ENCODE measurements at regions not wholly inside any gene's neighbourhood (a gene's known extent, or its start where the extent isn't known, plus 50 kb on each side); places are given as distances from the start of the nearest gene placed in this dataset.
"Not testable (repeated sequence)": the region's sequence is repeated elsewhere in the genome, so short reads cannot be mapped to it uniquely, and the experiment has no call there.

GRCh38 chr11:45739071-45739470, 65.9 kb upstream of the SLC35C1 start:
- peaks cover 32% of the 10 kb centered on the region for H3K27me3 ChIP-seq (replicated peaks; ENCODE audit: control insufficient read depth, insufficient read depth, low read length)
- H3K9me3 ChIP-seq (ENCODE audit: control insufficient read depth, low read length); DNase-seq (ENCODE audit: low read depth); H3K9ac ChIP-seq (ENCODE audit: low read length); H3K4me3 ChIP-seq (ENCODE audit: low read length); H3K36me3 ChIP-seq (ENCODE audit: control insufficient read depth, insufficient read depth, low read length, severe bottlenecking): not testable (repeated sequence)
- peaks cover 11% of the 10 kb centered on the region for H3K4me1 ChIP-seq (ENCODE audit: control insufficient read depth, insufficient read depth, low read length)

- H3K36me3 ChIP-seq (ENCODE audit: control insufficient read depth, insufficient read depth, low read length, severe bottlenecking); H3K9me3 ChIP-seq (ENCODE audit: control insufficient read depth, low read length); H3K4me3 ChIP-seq (ENCODE audit: low read length); H3K9ac ChIP-seq (ENCODE audit: low read length); DNase-seq (ENCODE audit: low read depth): not testable (repeated sequence)
- Histone ChIP-seq H3K27me3 (replicated peaks; ENCODE audit: control insufficient read depth, insufficient read depth, low read length) (peaks cover 26% of the 10 kb centered on the region), H3K4me1 (ENCODE audit: control insufficient read depth, insufficient read depth, low read length) (peaks cover 11% of the 10 kb centered on the region)
Observed at GRCh38 chr11:45738194-45738593, 66.8 kb upstream of the SLC35C1 start.

- Histone ChIP-seq H3K36me3 (ENCODE audit: control insufficient read depth, insufficient read depth, low read length, severe bottlenecking) (no peaks in the 10 kb centered on the region), H3K9ac (ENCODE audit: low read length) (no peak overlapping the region), H3K27me3 (replicated peaks; ENCODE audit: control insufficient read depth, insufficient read depth, low read length) (peaks cover 17% of the 10 kb centered on the region), H3K4me1 (ENCODE audit: control insufficient read depth, insufficient read depth, low read length) (peaks cover 11% of the 10 kb centered on the region), H3K4me3 (ENCODE audit: low read length) (no peak overlapping the region), H3K9me3 (ENCODE audit: control insufficient read depth, low read length) (peaks cover 9% of the 10 kb centered on the region)
- no peak for DNase-seq (ENCODE audit: low read depth)
Observed at GRCh38 chr11:45737056-45737455, 67.9 kb upstream of the SLC35C1 start.

GRCh38 chr11:45736424-45736823, 68.5 kb upstream of the SLC35C1 start:
- no peak overlapping the region for H3K4me3 ChIP-seq (ENCODE audit: low read length)
- peak; percentile 19 for DNase-seq (ENCODE audit: low read depth)
- H3K36me3 ChIP-seq (ENCODE audit: control insufficient read depth, insufficient read depth, low read length, severe bottlenecking): no peaks in the 10 kb centered on the region
- H3K9me3 ChIP-seq (ENCODE audit: control insufficient read depth, low read length): peaks cover 9% of the 10 kb centered on the region
- no peak overlapping the region for H3K9ac ChIP-seq (ENCODE audit: low read length)
- peaks cover 14% of the 10 kb centered on the region for H3K27me3 ChIP-seq (replicated peaks; ENCODE audit: control insufficient read depth, insufficient read depth, low read length)
- H3K4me1 ChIP-seq (ENCODE audit: control insufficient read depth, insufficient read depth, low read length): peaks cover 11% of the 10 kb centered on the region

- DNase-seq (ENCODE audit: low read depth): no peak
- H3K9ac ChIP-seq (ENCODE audit: low read length): no peak overlapping the region
- H3K4me3 ChIP-seq (ENCODE audit: low read length): no peak overlapping the region
- no peaks in the 10 kb centered on the region for H3K36me3 ChIP-seq (ENCODE audit: control insufficient read depth, insufficient read depth, low read length, severe bottlenecking)
- peaks cover 11% of the 10 kb centered on the region for H3K4me1 ChIP-seq (ENCODE audit: control insufficient read depth, insufficient read depth, low read length)
- H3K9me3 ChIP-seq (ENCODE audit: control insufficient read depth, low read length): peaks cover 9% of the 10 kb centered on the region
- peaks cover 20% of the 10 kb centered on the region for H3K27me3 ChIP-seq (replicated peaks; ENCODE audit: control insufficient read depth, insufficient read depth, low read length)
Observed at GRCh38 chr11:45733176-45733575, 67.8 kb upstream of the CHST1 start.

GRCh38 chr11:45732343-45732742, 66.9 kb upstream of the CHST1 start:
- H3K36me3 ChIP-seq (ENCODE audit: control insufficient read depth, insufficient read depth, low read length, severe bottlenecking): no peaks in the 10 kb centered on the region
- no peak overlapping the region for H3K4me3 ChIP-seq (ENCODE audit: low read length)
- H3K9ac ChIP-seq (ENCODE audit: low read length): no peak overlapping the region
- peaks cover 11% of the 10 kb centered on the region for H3K4me1 ChIP-seq (ENCODE audit: control insufficient read depth, insufficient read depth, low read length)
- DNase-seq (ENCODE audit: low read depth): no peak
- H3K9me3 ChIP-seq (ENCODE audit: control insufficient read depth, low read length): peaks cover 9% of the 10 kb centered on the region
- peaks cover 27% of the 10 kb centered on the region for H3K27me3 ChIP-seq (replicated peaks; ENCODE audit: control insufficient read depth, insufficient read depth, low read length)

- H3K4me3 ChIP-seq (ENCODE audit: low read length); H3K9me3 ChIP-seq (ENCODE audit: control insufficient read depth, low read length); DNase-seq (ENCODE audit: low read depth); H3K36me3 ChIP-seq (ENCODE audit: control insufficient read depth, insufficient read depth, low read length, severe bottlenecking); H3K9ac ChIP-seq (ENCODE audit: low read length); H3K4me1 ChIP-seq (ENCODE audit: control insufficient read depth, insufficient read depth, low read length): not testable (repeated sequence)
- H3K27me3 ChIP-seq (replicated peaks; ENCODE audit: control insufficient read depth, insufficient read depth, low read length): peaks cover 38% of the 10 kb centered on the region
Observed at GRCh38 chr11:45731171-45731570, 65.7 kb upstream of the CHST1 start.

GRCh38 chr11:45730014-45730413, 64.6 kb upstream of the CHST1 start:
- DNase-seq (ENCODE audit: low read depth): no peak
- Histone ChIP-seq H3K4me3 (ENCODE audit: low read length) (no peak overlapping the region), H3K4me1 (ENCODE audit: control insufficient read depth, insufficient read depth, low read length) (no peaks in the 10 kb centered on the region), H3K36me3 (ENCODE audit: control insufficient read depth, insufficient read depth, low read length, severe bottlenecking) (no peaks in the 10 kb centered on the region), H3K27me3 (replicated peaks; ENCODE audit: control insufficient read depth, insufficient read depth, low read length) (peaks cover 50% of the 10 kb centered on the region), H3K9me3 (ENCODE audit: control insufficient read depth, low read length) (peaks cover under 1% of the 10 kb centered on the region), H3K9ac (ENCODE audit: low read length) (no peak overlapping the region)

GRCh38 chr11:45726493-45727054, 61.2 kb upstream of the CHST1 start:
- Histone ChIP-seq H3K4me1 (ENCODE audit: control insufficient read depth, insufficient read depth, low read length) (no peaks in the 10 kb centered on the region), H3K27me3 (replicated peaks; ENCODE audit: control insufficient read depth, insufficient read depth, low read length) (peaks cover 74% of the 10 kb centered on the region), H3K9me3 (ENCODE audit: control insufficient read depth, low read length) (no peaks in the 10 kb centered on the region), H3K4me3 (ENCODE audit: low read length) (no peak overlapping the region), H3K9ac (ENCODE audit: low read length) (no peak overlapping the region), H3K36me3 (ENCODE audit: control insufficient read depth, insufficient read depth, low read length, severe bottlenecking) (no peaks in the 10 kb centered on the region)
- no peak for DNase-seq (ENCODE audit: low read depth)

- Histone ChIP-seq H3K4me3 (ENCODE audit: low read length) (no peak overlapping the region), H3K9ac (ENCODE audit: low read length) (no peak overlapping the region), H3K9me3 (ENCODE audit: control insufficient read depth, low read length) (peaks cover 2% of the 10 kb centered on the region), H3K4me1 (ENCODE audit: control insufficient read depth, insufficient read depth, low read length) (no peaks in the 10 kb centered on the region), H3K27me3 (replicated peaks; ENCODE audit: control insufficient read depth, insufficient read depth, low read length) (peaks cover 76% of the 10 kb centered on the region), H3K36me3 (ENCODE audit: control insufficient read depth, insufficient read depth, low read length, severe bottlenecking) (no peaks in the 10 kb centered on the region)
- DNase-seq (ENCODE audit: low read depth): no peak
Observed at GRCh38 chr11:45725776-45726492, 60.5 kb upstream of the CHST1 start.

- no peaks in the 10 kb centered on the region for H3K4me1 ChIP-seq (ENCODE audit: control insufficient read depth, insufficient read depth, low read length)
- H3K9me3 ChIP-seq (ENCODE audit: control insufficient read depth, low read length): peaks cover 6% of the 10 kb centered on the region
- H3K36me3 ChIP-seq (ENCODE audit: control insufficient read depth, insufficient read depth, low read length, severe bottlenecking): no peaks in the 10 kb centered on the region
- no peak for DNase-seq (ENCODE audit: low read depth)
- H3K9ac ChIP-seq (ENCODE audit: low read length): no peak overlapping the region
- no peak overlapping the region for H3K4me3 ChIP-seq (ENCODE audit: low read length)
- H3K27me3 ChIP-seq (replicated peaks; ENCODE audit: control insufficient read depth, insufficient read depth, low read length): peaks cover 80% of the 10 kb centered on the region
Observed at GRCh38 chr11:45725121-45725520, 59.7 kb upstream of the CHST1 start.

GRCh38 chr11:45724153-45724552, 58.7 kb upstream of the CHST1 start:
- Histone ChIP-seq H3K9ac (ENCODE audit: low read length) (no peak overlapping the region), H3K4me3 (ENCODE audit: low read length) (no peak overlapping the region), H3K36me3 (ENCODE audit: control insufficient read depth, insufficient read depth, low read length, severe bottlenecking) (no peaks in the 10 kb centered on the region), H3K9me3 (ENCODE audit: control insufficient read depth, low read length) (peaks cover 6% of the 10 kb centered on the region), H3K4me1 (ENCODE audit: control insufficient read depth, insufficient read depth, low read length) (no peaks in the 10 kb centered on the region), H3K27me3 (replicated peaks; ENCODE audit: control insufficient read depth, insufficient read depth, low read length) (peaks cover 82% of the 10 kb centered on the region)
- DNase-seq (ENCODE audit: low read depth): no peak
